Activated CD4-positive, alpha-beta T cell treated with anti-CD3 and anti-CD28 coated beads, Interleukin-2, amount 10 ng/mL, durations not matched to agents 24 days and 14 days (primary cell): ENCODE measurements at regions not wholly inside any gene's neighbourhood (a gene's known extent, or its start where the extent isn't known, plus 50 kb on each side); places are given as distances from the start of the nearest gene placed in this dataset.

Source experiments
- DNase-seq: peaks from one replicate; pipeline ENCODE4 v3.0.0; 2022
- H3K27ac Mint-ChIP-seq: one replicate; pipeline ENCODE4 v1.8.0; 2022; ENCODE audit warnings: mild to moderate bottlenecking, mixed read lengths
- H3K27me3 Mint-ChIP-seq: one replicate; pipeline ENCODE4 v1.8.0; 2022; ENCODE audit warnings: mixed read lengths
- H3K36me3 Mint-ChIP-seq: one replicate; pipeline ENCODE4 v1.8.0; 2022; ENCODE audit warnings: low read depth, mild to moderate bottlenecking, mixed read lengths
- H3K4me1 Mint-ChIP-seq: one replicate; pipeline ENCODE4 v1.8.0; 2021; ENCODE audit warnings: mixed read lengths
- H3K4me3 Mint-ChIP-seq: one replicate; pipeline ENCODE4 v1.8.0; 2022; ENCODE audit warnings: mild to moderate bottlenecking, moderate library complexity, mixed read lengths
- H3K9me3 Mint-ChIP-seq: one replicate; pipeline ENCODE4 v1.8.0; 2021; ENCODE audit warnings: mixed read lengths
- intact Hi-C: fragments of 100-400 bp; cut with micrococcal nuclease; formaldehyde crosslinking; loops from one replicate; pipeline ENCODE4 v1.15.1; 2023

- DNase-seq: no peak
- Mint-ChIP-seq H3K27me3 (peaks cover 25% of the 10 kb centered on the region), H3K36me3 (no peaks in the 10 kb centered on the region), H3K4me3 (no peak overlapping the region), H3K27ac (no peak overlapping the region), H3K9me3 (no peaks in the 10 kb centered on the region), H3K4me1 (no peaks in the 10 kb centered on the region)
- intact Hi-C loops: no loop called here
These were observed 279.5 kb downstream of the DUSP10 start for GRCh38 chr1:221462345-221462744.

- intact Hi-C loops: no loop called here
- no peak overlapping the region for H3K4me3 Mint-ChIP-seq
- H3K27me3 Mint-ChIP-seq: peaks cover 23% of the 10 kb centered on the region
- H3K4me1 Mint-ChIP-seq: no peaks in the 10 kb centered on the region
- DNase-seq: no peak
- H3K36me3 Mint-ChIP-seq: no peaks in the 10 kb centered on the region
- no peak overlapping the region for H3K27ac Mint-ChIP-seq
- no peaks in the 10 kb centered on the region for H3K9me3 Mint-ChIP-seq
These were observed 273.3 kb downstream of the DUSP10 start for GRCh38 chr1:221468546-221468945.

- H3K4me1 Mint-ChIP-seq: no peaks in the 10 kb centered on the region
- no peaks in the 10 kb centered on the region for H3K9me3 Mint-ChIP-seq
- no peak overlapping the region for H3K4me3 Mint-ChIP-seq
- no peaks in the 10 kb centered on the region for H3K36me3 Mint-ChIP-seq
- DNase-seq: no peak
- H3K27me3 Mint-ChIP-seq: peaks cover 27% of the 10 kb centered on the region
- H3K27ac Mint-ChIP-seq: no peak overlapping the region
- intact Hi-C loops: no loop called here
These were observed 272.4 kb downstream of the DUSP10 start for GRCh38 chr1:221469476-221469875.

- H3K9me3 Mint-ChIP-seq: no peaks in the 10 kb centered on the region
- no peaks in the 10 kb centered on the region for H3K36me3 Mint-ChIP-seq
- no peak overlapping the region for H3K27ac Mint-ChIP-seq
- H3K4me1 Mint-ChIP-seq: no peaks in the 10 kb centered on the region
- H3K4me3 Mint-ChIP-seq: no peak overlapping the region
- intact Hi-C loops: no loop called here
- no peak for DNase-seq
- H3K27me3 Mint-ChIP-seq: peaks cover 27% of the 10 kb centered on the region
These were observed 271.7 kb downstream of the DUSP10 start for GRCh38 chr1:221470000-221470698.

GRCh38 chr1:221473411-221473810 is 268.5 kb downstream of the DUSP10 start:
- Mint-ChIP-seq H3K4me1 (no peaks in the 10 kb centered on the region), H3K27ac (no peak overlapping the region), H3K36me3 (no peaks in the 10 kb centered on the region), H3K4me3 (no peak overlapping the region), H3K9me3 (no peaks in the 10 kb centered on the region), H3K27me3 (peaks cover 25% of the 10 kb centered on the region)
- intact Hi-C loops: no loop called here
- no peak for DNase-seq

GRCh38 chr1:221477252-221477651 is 264.6 kb downstream of the DUSP10 start:
- peaks cover 26% of the 10 kb centered on the region for H3K27me3 Mint-ChIP-seq
- no peak overlapping the region for H3K27ac Mint-ChIP-seq
- DNase-seq: no peak
- no peaks in the 10 kb centered on the region for H3K4me1 Mint-ChIP-seq
- intact Hi-C loops: loop anchor here (5.0 kb wide), 1 partner anchor 265 kb away; the partner anchor contains the start of gene DUSP10
- no peaks in the 10 kb centered on the region for H3K36me3 Mint-ChIP-seq
- no peaks in the 10 kb centered on the region for H3K9me3 Mint-ChIP-seq
- no peak overlapping the region for H3K4me3 Mint-ChIP-seq

GRCh38 chr1:221478050-221478949 is 263.6 kb downstream of the DUSP10 start:
- DNase-seq: peak; percentile 82
- intact Hi-C loops: loop anchor here (1.0 to 5.0 kb wide), 4 partner anchors 264 to 977 kb away; partner anchors contain the start of gene DUSP10
- Mint-ChIP-seq H3K27ac (no peak overlapping the region), H3K4me1 (no peaks in the 10 kb centered on the region), H3K9me3 (no peaks in the 10 kb centered on the region), H3K27me3 (peaks cover 21% of the 10 kb centered on the region), H3K4me3 (no peak overlapping the region), H3K36me3 (no peaks in the 10 kb centered on the region)

GRCh38 chr1:221487781-221488524 is 253.9 kb downstream of the DUSP10 start:
- no peaks in the 10 kb centered on the region for H3K36me3 Mint-ChIP-seq
- no peaks in the 10 kb centered on the region for H3K4me1 Mint-ChIP-seq
- no peak overlapping the region for H3K27ac Mint-ChIP-seq
- peaks cover 2% of the 10 kb centered on the region for H3K27me3 Mint-ChIP-seq
- no peak overlapping the region for H3K4me3 Mint-ChIP-seq
- peak; percentile 41 for DNase-seq
- no peaks in the 10 kb centered on the region for H3K9me3 Mint-ChIP-seq
- intact Hi-C loops: no loop called here

GRCh38 chr1:221488550-221488949 is 253.3 kb downstream of the DUSP10 start:
- no peaks in the 10 kb centered on the region for H3K36me3 Mint-ChIP-seq
- H3K27ac Mint-ChIP-seq: no peak overlapping the region
- intact Hi-C loops: no loop called here
- no peak for DNase-seq
- no peak overlapping the region for H3K4me3 Mint-ChIP-seq
- H3K9me3 Mint-ChIP-seq: no peaks in the 10 kb centered on the region
- no peaks in the 10 kb centered on the region for H3K4me1 Mint-ChIP-seq
- peaks cover 2% of the 10 kb centered on the region for H3K27me3 Mint-ChIP-seq

- Mint-ChIP-seq H3K36me3 (no peaks in the 10 kb centered on the region), H3K27me3 (peaks cover 7% of the 10 kb centered on the region), H3K9me3 (no peaks in the 10 kb centered on the region), H3K27ac (no peak overlapping the region), H3K4me3 (no peak overlapping the region), H3K4me1 (no peaks in the 10 kb centered on the region)
- DNase-seq: peak; percentile 43
- intact Hi-C loops: no loop called here
These were observed 247.2 kb downstream of the DUSP10 start for GRCh38 chr1:221494670-221495069.

GRCh38 chr1:221497046-221497445 is 244.8 kb downstream of the DUSP10 start:
- intact Hi-C loops: no loop called here
- no peaks in the 10 kb centered on the region for H3K36me3 Mint-ChIP-seq

GRCh38 chr1:221503268-221503667 is 238.6 kb downstream of the DUSP10 start:
- intact Hi-C loops: no loop called here
- Mint-ChIP-seq H3K4me1 (no peaks in the 10 kb centered on the region), H3K27me3 (peaks cover 17% of the 10 kb centered on the region), H3K27ac (no peak overlapping the region), H3K4me3 (no peak overlapping the region), H3K9me3 (peaks cover 8% of the 10 kb centered on the region), H3K36me3 (no peaks in the 10 kb centered on the region)
- DNase-seq: peak; percentile 28

More at GRCh38 chr1:221497046-221497445, 244.8 kb downstream of the DUSP10 start:
- H3K27me3 Mint-ChIP-seq: peaks cover 6% of the 10 kb centered on the region
- no peak overlapping the region for H3K4me3 Mint-ChIP-seq
- H3K9me3 Mint-ChIP-seq: no peaks in the 10 kb centered on the region
- no peaks in the 10 kb centered on the region for H3K4me1 Mint-ChIP-seq
- H3K27ac Mint-ChIP-seq: no peak overlapping the region
- DNase-seq: peak; percentile 20

- Mint-ChIP-seq H3K4me3 (no peak overlapping the region), H3K4me1 (no peaks in the 10 kb centered on the region), H3K27ac (no peak overlapping the region), H3K27me3 (peaks cover 24% of the 10 kb centered on the region), H3K36me3 (no peaks in the 10 kb centered on the region), H3K9me3 (peaks cover 8% of the 10 kb centered on the region)
- intact Hi-C loops: no loop called here
- peak; percentile 31 for DNase-seq
These were observed 232.1 kb downstream of the DUSP10 start for GRCh38 chr1:221509575-221510355.
